ENCODE measurements at regions not wholly inside any gene's neighbourhood (a gene's known extent, or its start where the extent isn't known, plus 50 kb on each side); places are given as distances from the start of the nearest gene placed in this dataset.

DNA sequence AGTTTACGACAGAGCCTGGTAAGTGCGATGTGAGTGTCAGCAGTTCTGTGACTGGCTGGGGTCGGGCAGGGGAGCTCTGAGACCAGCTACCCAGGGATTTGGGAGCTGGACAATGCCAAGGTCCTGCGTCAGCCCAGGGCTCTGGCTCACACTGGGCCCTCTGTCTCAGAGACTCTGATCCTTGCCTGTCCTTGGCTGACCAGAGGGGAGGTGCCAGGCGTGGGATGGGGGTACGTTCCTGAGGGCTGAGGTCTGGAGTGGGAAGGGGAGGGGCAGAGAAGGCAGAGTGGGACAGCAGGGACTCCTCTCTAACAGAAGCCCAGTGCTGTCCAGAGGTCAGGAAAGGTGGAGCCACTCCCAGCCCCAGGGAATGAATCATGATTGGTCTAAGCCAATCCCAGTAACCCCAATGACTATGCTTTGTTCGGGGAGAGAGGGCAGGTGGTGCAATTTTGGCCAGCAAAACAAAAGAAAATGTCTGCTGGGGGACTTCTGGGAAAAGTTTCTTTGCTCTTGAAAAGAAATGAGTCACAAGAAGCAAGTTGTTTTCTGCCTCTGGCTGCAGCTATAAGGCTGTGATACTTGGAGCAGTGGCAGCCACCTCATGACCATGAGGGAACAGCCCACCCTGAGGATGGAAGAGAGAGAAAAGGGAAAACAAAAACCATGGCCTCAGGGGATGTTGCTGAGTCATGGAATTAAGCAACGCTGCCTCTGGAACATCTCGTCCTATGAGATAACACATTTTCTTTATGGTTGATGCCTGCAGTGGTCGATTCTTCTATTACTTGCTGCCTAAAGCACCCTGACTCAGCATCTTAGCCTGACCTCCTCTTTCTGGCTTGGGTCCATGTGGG is 108.3 kb downstream of the CHST1 start:
- Histone ChIP-seq H3K27ac (ENCODE audit: low read depth) (no peak overlapping the region), H3K27me3 (ENCODE audit: insufficient read depth) (no peaks in the 10 kb centered on the region), H3K4me3 (no peak overlapping the region), H3K9me2 (ENCODE audit: insufficient read depth) (no peaks in the 10 kb centered on the region), H4K20me1 (replicated peaks; ENCODE audit: insufficient read depth) (no peaks in the 10 kb centered on the region), H3K36me3 (ENCODE audit: insufficient read depth) (no peaks in the 10 kb centered on the region), H3K4me1 (ENCODE audit: insufficient read depth) (no peaks in the 10 kb centered on the region), H3K79me2 (replicated peaks; ENCODE audit: insufficient read depth) (no peaks in the 10 kb centered on the region), H3F3A (replicated peaks; ENCODE audit: low read depth) (no peaks in the 10 kb centered on the region), H2AFZ (no peak overlapping the region), H3K4me2 (no peak overlapping the region)
- peaks cover 12% of the 10 kb centered on the region for H3K4me1 Mint-ChIP-seq
- TF ChIP-seq, protein P1, sequence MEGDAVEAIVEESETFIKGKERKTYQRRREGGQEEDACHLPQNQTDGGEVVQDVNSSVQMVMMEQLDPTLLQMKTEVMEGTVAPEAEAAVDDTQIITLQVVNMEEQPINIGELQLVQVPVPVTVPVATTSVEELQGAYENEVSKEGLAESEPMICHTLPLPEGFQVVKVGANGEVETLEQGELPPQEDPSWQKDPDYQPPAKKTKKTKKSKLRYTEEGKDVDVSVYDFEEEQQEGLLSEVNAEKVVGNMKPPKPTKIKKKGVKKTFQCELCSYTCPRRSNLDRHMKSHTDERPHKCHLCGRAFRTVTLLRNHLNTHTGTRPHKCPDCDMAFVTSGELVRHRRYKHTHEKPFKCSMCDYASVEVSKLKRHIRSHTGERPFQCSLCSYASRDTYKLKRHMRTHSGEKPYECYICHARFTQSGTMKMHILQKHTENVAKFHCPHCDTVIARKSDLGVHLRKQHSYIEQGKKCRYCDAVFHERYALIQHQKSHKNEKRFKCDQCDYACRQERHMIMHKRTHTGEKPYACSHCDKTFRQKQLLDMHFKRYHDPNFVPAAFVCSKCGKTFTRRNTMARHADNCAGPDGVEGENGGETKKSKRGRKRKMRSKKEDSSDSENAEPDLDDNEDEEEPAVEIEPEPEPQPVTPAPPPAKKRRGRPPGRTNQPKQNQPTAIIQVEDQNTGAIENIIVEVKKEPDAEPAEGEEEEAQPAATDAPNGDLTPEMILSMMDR (conservative IDR thresholded peaks at IDR 0.05; ENCODE audit: low read depth in 2 of 2) = no peak
- TF ChIP-seq POLR2AphosphoS5 (IDR thresholded peaks at IDR 0.05; ENCODE audit: low read depth) = no peak
- TF ChIP-seq EZH2 (IDR thresholded peaks at IDR 0.05; ENCODE audit: low read depth, unreplicated experiment) = no peak
- no peak for TF ChIP-seq STAT1 (IDR thresholded peaks at IDR 0.05; ENCODE audit: unreplicated experiment)
- TF ChIP-seq EZH2phosphoT487 (IDR thresholded peaks at IDR 0.05; ENCODE audit: unreplicated experiment) = no peak
- no peak for TF ChIP-seq ZNF331 (CRISPR knock-in tag; IDR thresholded peaks at IDR 0.05; ENCODE audit: low read depth)
- TF ChIP-seq CREB1 (CRISPR knock-in tag; IDR thresholded peaks at IDR 0.05; ENCODE audit: low read depth) = no peak
- TF ChIP-seq, protein P2, sequence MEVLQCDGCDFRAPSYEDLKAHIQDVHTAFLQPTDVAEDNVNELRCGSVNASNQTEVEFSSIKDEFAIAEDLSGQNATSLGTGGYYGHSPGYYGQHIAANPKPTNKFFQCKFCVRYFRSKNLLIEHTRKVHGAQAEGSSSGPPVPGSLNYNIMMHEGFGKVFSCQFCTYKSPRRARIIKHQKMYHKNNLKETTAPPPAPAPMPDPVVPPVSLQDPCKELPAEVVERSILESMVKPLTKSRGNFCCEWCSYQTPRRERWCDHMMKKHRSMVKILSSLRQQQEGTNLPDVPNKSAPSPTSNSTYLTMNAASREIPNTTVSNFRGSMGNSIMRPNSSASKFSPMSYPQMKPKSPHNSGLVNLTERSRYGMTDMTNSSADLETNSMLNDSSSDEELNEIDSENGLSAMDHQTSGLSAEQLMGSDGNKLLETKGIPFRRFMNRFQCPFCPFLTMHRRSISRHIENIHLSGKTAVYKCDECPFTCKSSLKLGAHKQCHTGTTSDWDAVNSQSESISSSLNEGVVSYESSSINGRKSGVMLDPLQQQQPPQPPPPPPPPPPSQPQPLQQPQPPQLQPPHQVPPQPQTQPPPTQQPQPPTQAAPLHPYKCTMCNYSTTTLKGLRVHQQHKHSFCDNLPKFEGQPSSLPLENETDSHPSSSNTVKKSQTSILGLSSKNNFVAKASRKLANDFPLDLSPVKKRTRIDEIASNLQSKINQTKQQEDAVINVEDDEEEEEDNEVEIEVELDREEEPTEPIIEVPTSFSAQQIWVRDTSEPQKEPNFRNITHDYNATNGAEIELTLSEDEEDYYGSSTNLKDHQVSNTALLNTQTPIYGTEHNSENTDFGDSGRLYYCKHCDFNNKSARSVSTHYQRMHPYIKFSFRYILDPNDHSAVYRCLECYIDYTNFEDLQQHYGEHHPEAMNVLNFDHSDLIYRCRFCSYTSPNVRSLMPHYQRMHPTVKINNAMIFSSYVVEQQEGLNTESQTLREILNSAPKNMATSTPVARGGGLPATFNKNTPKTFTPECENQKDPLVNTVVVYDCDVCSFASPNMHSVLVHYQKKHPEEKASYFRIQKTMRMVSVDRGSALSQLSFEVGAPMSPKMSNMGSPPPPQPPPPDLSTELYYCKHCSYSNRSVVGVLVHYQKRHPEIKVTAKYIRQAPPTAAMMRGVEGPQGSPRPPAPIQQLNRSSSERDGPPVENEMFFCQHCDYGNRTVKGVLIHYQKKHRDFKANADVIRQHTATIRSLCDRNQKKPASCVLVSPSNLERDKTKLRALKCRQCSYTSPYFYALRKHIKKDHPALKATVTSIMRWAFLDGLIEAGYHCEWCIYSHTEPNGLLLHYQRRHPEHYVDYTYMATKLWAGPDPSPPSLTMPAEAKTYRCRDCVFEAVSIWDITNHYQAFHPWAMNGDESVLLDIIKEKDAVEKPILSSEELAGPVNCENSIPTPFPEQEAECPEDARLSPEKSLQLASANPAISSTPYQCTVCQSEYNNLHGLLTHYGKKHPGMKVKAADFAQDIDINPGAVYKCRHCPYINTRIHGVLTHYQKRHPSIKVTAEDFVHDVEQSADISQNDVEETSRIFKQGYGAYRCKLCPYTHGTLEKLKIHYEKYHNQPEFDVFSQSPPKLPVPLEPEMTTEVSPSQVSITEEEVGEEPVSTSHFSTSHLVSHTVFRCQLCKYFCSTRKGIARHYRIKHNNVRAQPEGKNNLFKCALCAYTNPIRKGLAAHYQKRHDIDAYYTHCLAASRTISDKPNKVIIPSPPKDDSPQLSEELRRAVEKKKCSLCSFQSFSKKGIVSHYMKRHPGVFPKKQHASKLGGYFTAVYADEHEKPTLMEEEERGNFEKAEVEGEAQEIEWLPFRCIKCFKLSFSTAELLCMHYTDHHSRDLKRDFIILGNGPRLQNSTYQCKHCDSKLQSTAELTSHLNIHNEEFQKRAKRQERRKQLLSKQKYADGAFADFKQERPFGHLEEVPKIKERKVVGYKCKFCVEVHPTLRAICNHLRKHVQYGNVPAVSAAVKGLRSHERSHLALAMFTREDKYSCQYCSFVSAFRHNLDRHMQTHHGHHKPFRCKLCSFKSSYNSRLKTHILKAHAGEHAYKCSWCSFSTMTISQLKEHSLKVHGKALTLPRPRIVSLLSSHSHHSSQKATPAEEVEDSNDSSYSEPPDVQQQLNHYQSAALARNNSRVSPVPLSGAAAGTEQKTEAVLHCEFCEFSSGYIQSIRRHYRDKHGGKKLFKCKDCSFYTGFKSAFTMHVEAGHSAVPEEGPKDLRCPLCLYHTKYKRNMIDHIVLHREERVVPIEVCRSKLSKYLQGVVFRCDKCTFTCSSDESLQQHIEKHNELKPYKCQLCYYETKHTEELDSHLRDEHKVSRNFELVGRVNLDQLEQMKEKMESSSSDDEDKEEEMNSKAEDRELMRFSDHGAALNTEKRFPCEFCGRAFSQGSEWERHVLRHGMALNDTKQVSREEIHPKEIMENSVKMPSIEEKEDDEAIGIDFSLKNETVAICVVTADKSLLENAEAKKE (CRISPR knock-in tag; IDR thresholded peaks at IDR 0.05) = no peak
- no peak for TF ChIP-seq ZNF114 (CRISPR knock-in tag; IDR thresholded peaks at IDR 0.05)
- TF ChIP-seq, protein P3, sequence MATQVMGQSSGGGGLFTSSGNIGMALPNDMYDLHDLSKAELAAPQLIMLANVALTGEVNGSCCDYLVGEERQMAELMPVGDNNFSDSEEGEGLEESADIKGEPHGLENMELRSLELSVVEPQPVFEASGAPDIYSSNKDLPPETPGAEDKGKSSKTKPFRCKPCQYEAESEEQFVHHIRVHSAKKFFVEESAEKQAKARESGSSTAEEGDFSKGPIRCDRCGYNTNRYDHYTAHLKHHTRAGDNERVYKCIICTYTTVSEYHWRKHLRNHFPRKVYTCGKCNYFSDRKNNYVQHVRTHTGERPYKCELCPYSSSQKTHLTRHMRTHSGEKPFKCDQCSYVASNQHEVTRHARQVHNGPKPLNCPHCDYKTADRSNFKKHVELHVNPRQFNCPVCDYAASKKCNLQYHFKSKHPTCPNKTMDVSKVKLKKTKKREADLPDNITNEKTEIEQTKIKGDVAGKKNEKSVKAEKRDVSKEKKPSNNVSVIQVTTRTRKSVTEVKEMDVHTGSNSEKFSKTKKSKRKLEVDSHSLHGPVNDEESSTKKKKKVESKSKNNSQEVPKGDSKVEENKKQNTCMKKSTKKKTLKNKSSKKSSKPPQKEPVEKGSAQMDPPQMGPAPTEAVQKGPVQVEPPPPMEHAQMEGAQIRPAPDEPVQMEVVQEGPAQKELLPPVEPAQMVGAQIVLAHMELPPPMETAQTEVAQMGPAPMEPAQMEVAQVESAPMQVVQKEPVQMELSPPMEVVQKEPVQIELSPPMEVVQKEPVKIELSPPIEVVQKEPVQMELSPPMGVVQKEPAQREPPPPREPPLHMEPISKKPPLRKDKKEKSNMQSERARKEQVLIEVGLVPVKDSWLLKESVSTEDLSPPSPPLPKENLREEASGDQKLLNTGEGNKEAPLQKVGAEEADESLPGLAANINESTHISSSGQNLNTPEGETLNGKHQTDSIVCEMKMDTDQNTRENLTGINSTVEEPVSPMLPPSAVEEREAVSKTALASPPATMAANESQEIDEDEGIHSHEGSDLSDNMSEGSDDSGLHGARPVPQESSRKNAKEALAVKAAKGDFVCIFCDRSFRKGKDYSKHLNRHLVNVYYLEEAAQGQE (IDR thresholded peaks at IDR 0.05; ENCODE audit: unreplicated experiment) = no peak
- TF ChIP-seq JUNB (IDR thresholded peaks at IDR 0.05; ENCODE audit: unreplicated experiment) = no peak
- no peak for TF ChIP-seq NANOG (IDR thresholded peaks at IDR 0.05; ENCODE audit: borderline replicate concordance)
- TF ChIP-seq, protein P4, sequence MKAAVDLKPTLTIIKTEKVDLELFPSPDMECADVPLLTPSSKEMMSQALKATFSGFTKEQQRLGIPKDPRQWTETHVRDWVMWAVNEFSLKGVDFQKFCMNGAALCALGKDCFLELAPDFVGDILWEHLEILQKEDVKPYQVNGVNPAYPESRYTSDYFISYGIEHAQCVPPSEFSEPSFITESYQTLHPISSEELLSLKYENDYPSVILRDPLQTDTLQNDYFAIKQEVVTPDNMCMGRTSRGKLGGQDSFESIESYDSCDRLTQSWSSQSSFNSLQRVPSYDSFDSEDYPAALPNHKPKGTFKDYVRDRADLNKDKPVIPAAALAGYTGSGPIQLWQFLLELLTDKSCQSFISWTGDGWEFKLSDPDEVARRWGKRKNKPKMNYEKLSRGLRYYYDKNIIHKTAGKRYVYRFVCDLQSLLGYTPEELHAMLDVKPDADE (IDR thresholded peaks at IDR 0.05) = no peak
- H3K27me3 Mint-ChIP-seq (ENCODE audit: insufficient read depth, low read depth, poor library complexity) = peaks cover 7% of the 10 kb centered on the region
- H3K9me3 Mint-ChIP-seq = peaks cover 10% of the 10 kb centered on the region; the same call in 2 of the 3 replicates
- peak overlapping the region; percentile 34; the same call in 1 of the 2 replicates for H3K27ac Mint-ChIP-seq
- H3K36me3 Mint-ChIP-seq (ENCODE audit: low read depth) = no peaks in the 10 kb centered on the region
- no peak overlapping the region for H3K4me3 Mint-ChIP-seq
- DNase-seq (ENCODE audit: low spot score) (no peak), ATAC-seq (no peak)

Data from GM23338 (cell line).